Activated CD4-positive, alpha-beta T cell treated with anti-CD3 and anti-CD28 coated beads, Interleukin-2, amount 10 ng/mL, durations not matched to agents 7 days and 5 days (primary cell): ENCODE measurements at regions not wholly inside any gene's neighbourhood (a gene's known extent, or its start where the extent isn't known, plus 50 kb on each side); places are given as distances from the start of the nearest gene placed in this dataset.

ENCODE experiments used
- CTCF ChIA-PET: fragments of 350-600 bp; sonication (Branson Sonifier 250); formaldehyde crosslinking; loops from one replicate; lab custom pipeline; 2021; ENCODE audit warnings: antibody characterized with exemption; lab: Charles Lee
- POLR2A ChIA-PET: fragments of 350-600 bp; sonication (Branson Sonifier 250); formaldehyde crosslinking; loops from one replicate; lab custom pipeline; 2021; ENCODE audit warnings: antibody characterized with exemption; lab: Charles Lee
- DNase-seq: peaks from one replicate; pipeline ENCODE4 v3.0.0-alpha.2; 2020
- H3K27ac Mint-ChIP-seq: one replicate; pipeline ENCODE4 v1.8.0; 2021; ENCODE audit warnings: mild to moderate bottlenecking, moderate library complexity, mixed read lengths
- H3K27me3 Mint-ChIP-seq: one replicate; pipeline ENCODE4 v1.8.0; 2021; ENCODE audit warnings: mixed read lengths
- H3K36me3 Mint-ChIP-seq: one replicate; pipeline ENCODE4 v1.8.0; 2021; ENCODE audit warnings: low read depth, mixed read lengths
- H3K4me1 Mint-ChIP-seq: one replicate; pipeline ENCODE4 v1.8.0; 2021; ENCODE audit warnings: mixed read lengths
- H3K4me3 Mint-ChIP-seq: one replicate; pipeline ENCODE4 v1.8.0; 2021; ENCODE audit warnings: mild to moderate bottlenecking, moderate library complexity, mixed read lengths
- H3K9me3 Mint-ChIP-seq: one replicate; pipeline ENCODE4 v1.8.0; 2021; ENCODE audit warnings: mixed read lengths

DNA sequence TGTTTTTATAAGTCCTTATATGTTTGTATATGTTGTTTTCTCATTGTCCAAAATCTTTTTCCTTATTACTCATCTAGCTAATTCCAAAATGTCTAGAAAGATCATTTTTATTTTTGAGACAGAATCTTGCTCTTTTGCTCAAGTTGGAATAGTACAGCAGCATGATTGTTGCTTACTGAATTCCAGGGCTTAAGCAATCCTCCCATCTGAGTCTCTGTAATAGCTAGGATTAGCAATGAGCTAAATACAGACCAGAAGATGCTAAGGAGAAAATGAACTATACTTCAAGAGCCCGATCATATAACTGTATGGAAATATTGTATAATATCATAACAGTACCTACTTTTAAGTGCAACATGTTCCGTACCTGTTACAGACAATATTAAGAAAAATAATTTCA lies 1027.0 kb downstream of the STIM2 start:
- ChIA-PET CTCF (no interaction called here), POLR2A (no interaction called here)
- no peak for DNase-seq
- H3K27me3 Mint-ChIP-seq = no peaks in the 10 kb centered on the region
- H3K4me3 Mint-ChIP-seq = no peak overlapping the region
- no peaks in the 10 kb centered on the region for H3K36me3 Mint-ChIP-seq
- no peaks in the 10 kb centered on the region for H3K4me1 Mint-ChIP-seq
- no peak overlapping the region for H3K27ac Mint-ChIP-seq
- peaks cover 5% of the 10 kb centered on the region for H3K9me3 Mint-ChIP-seq

DNA sequence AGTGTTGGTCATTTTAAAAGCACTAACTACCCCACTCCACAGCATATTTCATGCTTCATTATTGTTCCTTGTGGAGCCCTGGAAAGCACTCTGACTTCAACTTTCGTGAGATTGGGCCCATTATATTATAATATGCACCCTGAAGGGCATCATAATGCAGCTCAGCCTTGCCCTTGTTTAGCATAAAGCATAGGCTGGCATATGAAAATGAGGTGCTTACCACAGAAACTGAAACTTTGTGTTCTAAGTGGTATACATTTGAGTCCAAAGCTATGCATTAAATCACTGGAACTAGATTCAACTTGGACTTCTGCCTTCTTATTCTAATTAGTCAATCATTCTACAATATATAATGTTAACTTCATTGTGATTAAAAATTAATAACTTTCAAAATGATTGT lies 1027.9 kb downstream of the STIM2 start:
- peaks cover 5% of the 10 kb centered on the region for H3K9me3 Mint-ChIP-seq
- no peaks in the 10 kb centered on the region for H3K36me3 Mint-ChIP-seq
- CTCF ChIA-PET = no interaction called here
- H3K27me3 Mint-ChIP-seq = no peaks in the 10 kb centered on the region
- POLR2A ChIA-PET = no interaction called here
- H3K4me1 Mint-ChIP-seq = no peaks in the 10 kb centered on the region
- H3K4me3 Mint-ChIP-seq = no peak overlapping the region
- DNase-seq = no peak
- H3K27ac Mint-ChIP-seq = no peak overlapping the region

DNA sequence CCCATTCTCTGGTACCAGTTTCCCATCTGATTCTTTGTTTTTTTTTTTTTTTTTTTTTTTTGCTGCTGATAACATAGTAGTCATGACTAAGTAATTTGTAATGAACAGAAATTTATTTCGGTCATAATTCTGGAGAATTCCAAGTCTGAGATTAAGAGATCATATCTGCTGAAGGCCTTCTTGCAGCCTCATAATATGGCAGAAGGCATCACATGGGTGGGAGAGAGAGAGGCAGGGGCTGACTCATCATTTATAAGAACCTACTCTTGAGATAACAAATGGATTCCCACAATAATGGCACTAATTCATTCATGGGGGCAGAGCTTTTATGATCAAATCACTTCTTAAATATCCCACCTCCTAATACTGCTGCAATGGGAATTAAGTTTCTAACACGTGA lies 1034.3 kb downstream of the STIM2 start:
- no peaks in the 10 kb centered on the region for H3K36me3 Mint-ChIP-seq
- no peak overlapping the region for H3K4me3 Mint-ChIP-seq
- no peaks in the 10 kb centered on the region for H3K27me3 Mint-ChIP-seq
- no peak for DNase-seq
- H3K27ac Mint-ChIP-seq = no peak overlapping the region
- ChIA-PET CTCF (no interaction called here), POLR2A (no interaction called here)
- peaks cover 9% of the 10 kb centered on the region for H3K9me3 Mint-ChIP-seq
- H3K4me1 Mint-ChIP-seq = no peaks in the 10 kb centered on the region

DNA sequence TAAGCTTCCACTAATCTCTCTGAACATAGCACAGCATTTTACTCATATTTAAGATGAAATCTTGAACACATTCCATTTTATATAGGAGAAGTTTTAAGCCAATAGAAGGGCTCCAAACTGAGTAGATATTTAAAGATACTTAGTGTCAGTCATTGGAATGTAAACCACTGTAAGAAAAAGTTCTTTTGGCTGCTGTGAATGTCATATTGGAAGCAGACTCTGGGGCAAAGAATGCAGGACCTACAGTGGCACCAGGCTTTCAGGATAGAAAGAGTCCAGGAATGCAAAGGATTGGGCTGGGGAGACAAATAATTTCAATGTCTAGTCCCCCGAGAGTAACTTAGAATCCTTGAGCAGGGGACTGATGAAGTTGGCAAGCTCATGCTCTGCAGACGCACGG lies 1047.7 kb downstream of the STIM2 start:
- POLR2A ChIA-PET = no interaction called here
- no peak overlapping the region for H3K4me3 Mint-ChIP-seq

DNA sequence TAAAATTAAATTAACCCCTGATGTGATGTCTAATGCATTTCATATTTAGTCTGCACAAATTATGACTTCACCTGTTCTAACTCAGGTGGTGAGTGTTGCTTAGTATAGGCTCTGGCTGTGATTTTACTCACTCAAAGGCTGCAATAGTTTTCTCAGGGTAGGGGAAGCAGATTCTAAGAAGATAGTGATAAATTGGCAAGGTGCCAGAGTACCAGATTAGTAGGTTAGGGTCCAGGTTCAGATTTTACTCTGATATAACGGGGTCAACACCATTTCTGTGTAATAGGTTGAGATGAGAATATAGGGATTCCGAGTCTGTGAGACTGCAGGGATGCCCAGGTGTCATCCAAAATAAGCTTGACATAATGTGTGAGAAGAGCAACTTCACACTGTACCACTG lies 1049.6 kb downstream of the STIM2 start:
- Mint-ChIP-seq H3K27ac (no peak overlapping the region), H3K27me3 (no peaks in the 10 kb centered on the region), H3K36me3 (no peaks in the 10 kb centered on the region), H3K4me3 (no peak overlapping the region), H3K9me3 (peaks cover 3% of the 10 kb centered on the region), H3K4me1 (no peaks in the 10 kb centered on the region)
- ChIA-PET POLR2A (no interaction called here), CTCF (no interaction called here)
- no peak for DNase-seq

More for the DNA sequence above, 1047.7 kb downstream of the STIM2 start:
- no peaks in the 10 kb centered on the region for H3K9me3 Mint-ChIP-seq
- CTCF ChIA-PET = interaction anchor here (0.6 kb wide), 1 partner anchor 274 kb away, joined by 4 read pairs; no protein-coding TSS in a partner anchor
- DNase-seq = no peak
- no peak overlapping the region for H3K27ac Mint-ChIP-seq
- H3K27me3 Mint-ChIP-seq = no peaks in the 10 kb centered on the region
- no peaks in the 10 kb centered on the region for H3K36me3 Mint-ChIP-seq
- H3K4me1 Mint-ChIP-seq = no peaks in the 10 kb centered on the region

DNA sequence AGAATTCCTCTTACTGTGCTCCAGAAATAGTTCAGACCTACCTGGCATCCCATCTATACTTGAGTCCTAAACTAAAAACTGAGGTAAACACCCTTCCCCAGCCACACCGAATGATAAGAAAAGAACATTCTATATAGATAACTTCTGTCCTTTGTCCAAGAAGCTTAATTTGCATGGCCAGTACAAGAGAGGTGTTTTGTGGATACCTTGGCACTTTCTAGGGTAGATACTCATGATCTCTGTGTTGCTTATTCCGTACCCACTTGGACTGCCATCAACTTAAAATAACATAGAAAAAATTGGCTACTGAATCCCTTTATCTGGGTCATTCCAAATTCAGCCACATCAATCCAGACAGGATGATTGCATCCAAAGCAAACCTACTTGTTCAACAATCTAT lies 1050.4 kb downstream of the STIM2 start:
- no peak overlapping the region for H3K4me3 Mint-ChIP-seq
- no peaks in the 10 kb centered on the region for H3K36me3 Mint-ChIP-seq
- CTCF ChIA-PET = no interaction called here
- H3K27me3 Mint-ChIP-seq = no peaks in the 10 kb centered on the region
- POLR2A ChIA-PET = no interaction called here
- no peak overlapping the region for H3K27ac Mint-ChIP-seq
- DNase-seq = no peak
- no peaks in the 10 kb centered on the region for H3K4me1 Mint-ChIP-seq
- peaks cover 3% of the 10 kb centered on the region for H3K9me3 Mint-ChIP-seq

DNA sequence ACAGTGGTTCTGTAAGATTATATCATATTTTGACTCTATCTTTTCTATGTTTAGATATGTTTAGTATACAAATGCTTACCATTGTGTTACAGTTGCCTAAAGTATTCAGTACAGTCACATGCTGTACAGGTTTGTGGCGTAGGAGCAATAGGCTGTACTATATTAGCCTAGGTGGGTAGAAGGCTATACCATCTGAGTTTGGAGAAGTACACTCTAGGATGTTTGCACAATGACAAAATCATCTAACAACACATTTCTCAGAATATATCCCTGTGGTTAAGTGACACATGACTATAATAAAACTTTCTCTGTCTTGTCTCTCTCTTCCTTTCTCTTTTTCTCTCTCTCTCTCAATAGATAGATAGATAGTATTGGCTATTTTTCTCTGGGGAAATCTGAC lies 1053.1 kb downstream of the STIM2 start:
- H3K36me3 Mint-ChIP-seq = no peaks in the 10 kb centered on the region
- DNase-seq = no peak
- CTCF ChIA-PET = no interaction called here

DNA sequence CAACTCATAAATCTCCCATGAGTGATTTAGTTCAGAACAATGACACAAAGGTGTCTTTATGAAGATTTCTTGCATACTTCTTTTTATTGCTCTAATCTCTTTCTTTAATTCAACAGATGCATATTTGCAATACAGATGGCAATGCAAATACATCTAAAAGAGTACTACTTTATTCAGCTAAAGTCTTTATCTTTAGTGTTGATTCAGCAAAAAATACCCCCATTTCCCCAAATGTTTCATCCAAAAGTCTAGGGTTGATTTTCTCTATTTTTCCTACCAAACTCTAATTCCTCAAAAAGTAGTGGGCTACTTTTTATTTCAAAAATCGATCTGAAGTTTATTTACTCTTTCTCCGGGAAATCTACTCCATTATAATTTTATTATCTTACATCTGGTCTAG lies 1055.2 kb downstream of the STIM2 start:
- POLR2A ChIA-PET = no interaction called here
- H3K27me3 Mint-ChIP-seq = no peaks in the 10 kb centered on the region
- no peak overlapping the region for H3K4me3 Mint-ChIP-seq
- CTCF ChIA-PET = no interaction called here
- no peak for DNase-seq
- no peaks in the 10 kb centered on the region for H3K36me3 Mint-ChIP-seq
- no peaks in the 10 kb centered on the region for H3K4me1 Mint-ChIP-seq
- H3K9me3 Mint-ChIP-seq = peaks cover 3% of the 10 kb centered on the region
- H3K27ac Mint-ChIP-seq = no peak overlapping the region

More for the DNA sequence above, 1053.1 kb downstream of the STIM2 start:
- POLR2A ChIA-PET = no interaction called here
- H3K27me3 Mint-ChIP-seq = no peaks in the 10 kb centered on the region
- no peaks in the 10 kb centered on the region for H3K4me1 Mint-ChIP-seq
- no peak overlapping the region for H3K4me3 Mint-ChIP-seq
- no peak overlapping the region for H3K27ac Mint-ChIP-seq
- peaks cover 3% of the 10 kb centered on the region for H3K9me3 Mint-ChIP-seq

DNA sequence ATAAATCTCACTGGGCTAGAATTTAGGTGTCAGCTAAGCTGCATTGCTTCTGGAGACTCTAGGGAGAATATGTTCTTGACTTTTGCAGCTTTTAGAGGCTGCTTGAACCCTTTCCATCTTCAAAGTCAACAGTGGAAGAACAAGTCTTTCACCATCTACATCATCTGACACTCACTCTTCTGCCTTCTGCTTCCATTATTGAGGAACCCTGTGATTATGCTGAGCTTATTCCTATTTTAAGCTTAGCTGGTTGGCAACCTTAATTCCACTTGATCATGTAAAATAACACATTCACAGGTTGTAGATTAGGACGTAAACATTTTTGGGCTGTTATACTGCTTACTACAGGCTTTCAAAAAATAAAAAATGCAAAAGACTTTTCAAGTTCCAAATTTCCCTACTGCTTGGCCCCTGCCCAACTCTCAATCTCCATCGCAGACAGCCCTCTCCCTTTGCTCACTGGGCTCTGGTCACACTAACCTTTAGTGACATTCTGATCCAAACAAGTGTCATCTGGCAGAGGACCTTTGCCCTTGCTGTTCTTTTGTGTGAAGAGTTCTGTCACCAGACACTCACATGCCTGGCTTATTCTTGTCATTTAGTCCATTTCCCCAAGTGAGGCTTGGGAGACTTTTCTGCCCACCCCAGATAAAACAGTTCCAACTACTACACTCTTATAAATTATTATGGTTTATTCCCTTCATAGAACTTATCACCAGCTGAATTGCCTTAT lies 1056.0 kb downstream of the STIM2 start:
- H3K4me1 Mint-ChIP-seq = no peaks in the 10 kb centered on the region
- H3K36me3 Mint-ChIP-seq = no peaks in the 10 kb centered on the region
- no peak overlapping the region for H3K4me3 Mint-ChIP-seq
- POLR2A ChIA-PET = no interaction called here
- CTCF ChIA-PET = no interaction called here
- H3K27ac Mint-ChIP-seq = no peak overlapping the region
- peaks cover 3% of the 10 kb centered on the region for H3K9me3 Mint-ChIP-seq
- no peaks in the 10 kb centered on the region for H3K27me3 Mint-ChIP-seq
- DNase-seq = no peak

DNA sequence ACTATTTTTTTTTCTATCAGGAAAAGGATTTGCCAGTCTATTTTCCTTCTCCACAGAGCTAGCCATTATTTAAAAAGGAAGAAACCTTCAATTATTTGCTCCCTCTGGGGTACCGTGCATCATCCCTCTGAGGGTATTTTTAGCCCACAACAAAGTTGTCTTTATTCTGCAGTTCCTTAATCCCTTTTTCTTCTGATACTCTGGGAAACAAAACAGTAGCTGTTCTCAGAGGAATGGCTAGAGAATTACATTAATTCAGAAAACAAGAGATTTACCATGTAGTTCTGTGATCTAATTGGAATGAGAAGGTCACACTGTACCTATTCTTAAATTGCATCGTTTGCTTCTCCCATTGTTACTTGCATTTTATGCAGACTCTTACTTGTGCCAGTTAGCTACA lies 1056.7 kb downstream of the STIM2 start:
- ChIA-PET POLR2A (no interaction called here), CTCF (no interaction called here)
- no peak for DNase-seq

DNA sequence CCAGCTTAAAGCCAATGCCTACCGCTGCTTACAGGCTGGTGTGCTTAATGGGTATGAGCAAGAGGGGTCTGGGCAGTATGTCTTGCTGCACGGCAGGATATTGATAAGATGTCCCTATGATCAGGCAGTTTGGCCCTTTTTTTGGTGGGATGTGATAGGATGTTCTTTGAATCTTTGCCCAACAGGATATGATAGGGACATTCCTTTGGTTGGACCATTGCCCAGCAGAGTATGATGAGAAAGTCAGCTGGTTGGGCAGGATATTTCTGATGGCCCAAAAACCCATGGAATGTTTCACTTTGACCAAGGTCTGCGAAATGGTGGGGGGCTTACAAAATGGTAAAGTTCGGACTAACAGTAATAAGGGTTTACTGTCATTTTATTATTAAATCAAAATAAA lies 1060.6 kb downstream of the STIM2 start:
- no peaks in the 10 kb centered on the region for H3K36me3 Mint-ChIP-seq
- ChIA-PET POLR2A (no interaction called here), CTCF (no interaction called here)
- no peaks in the 10 kb centered on the region for H3K27me3 Mint-ChIP-seq
- no peaks in the 10 kb centered on the region for H3K4me1 Mint-ChIP-seq
- no peaks in the 10 kb centered on the region for H3K9me3 Mint-ChIP-seq
- H3K27ac Mint-ChIP-seq = no peak overlapping the region
- no peak for DNase-seq
- no peak overlapping the region for H3K4me3 Mint-ChIP-seq

More for the DNA sequence above, 1056.7 kb downstream of the STIM2 start:
- Mint-ChIP-seq H3K9me3 (peaks cover 3% of the 10 kb centered on the region), H3K36me3 (no peaks in the 10 kb centered on the region), H3K27ac (no peak overlapping the region), H3K4me1 (no peaks in the 10 kb centered on the region), H3K4me3 (no peak overlapping the region), H3K27me3 (no peaks in the 10 kb centered on the region)

DNA sequence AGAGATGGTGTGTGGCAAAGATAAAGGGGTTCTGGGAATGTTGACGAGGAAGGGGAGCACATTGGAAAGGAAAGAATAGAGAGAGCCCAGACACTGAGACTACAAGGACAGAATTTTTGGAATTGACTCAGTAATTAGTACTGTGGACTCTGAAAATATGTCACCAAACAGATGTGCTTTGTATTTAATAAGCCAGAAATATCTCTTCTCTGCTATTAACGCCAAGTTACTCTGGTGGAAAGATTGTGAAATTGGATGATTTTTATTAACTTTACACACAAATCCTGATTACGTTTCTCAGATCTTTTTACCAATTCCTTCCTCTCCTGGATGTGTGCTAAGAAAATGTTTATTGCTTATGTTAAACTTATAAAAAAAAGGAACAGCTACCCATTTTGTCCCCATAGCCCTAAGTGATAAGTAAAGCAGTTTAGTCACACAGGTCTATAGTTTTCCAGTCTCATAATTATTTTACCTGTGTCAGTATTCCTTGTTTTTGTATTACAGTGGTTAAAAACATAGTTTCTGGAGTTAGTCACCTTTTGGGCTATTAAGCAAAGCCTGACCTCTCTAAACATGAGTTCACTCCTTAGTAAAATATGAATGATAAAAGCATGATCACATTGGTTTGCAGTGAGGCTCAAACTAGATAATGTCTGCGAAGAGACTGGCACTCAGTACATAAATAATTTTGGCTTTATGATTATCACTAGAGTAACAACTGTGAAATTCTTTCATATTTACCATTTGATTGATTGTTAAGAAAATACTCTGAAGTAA lies 1068.3 kb downstream of the STIM2 start:
- H3K27ac Mint-ChIP-seq = no peak overlapping the region
- H3K4me3 Mint-ChIP-seq = no peak overlapping the region
- no peaks in the 10 kb centered on the region for H3K36me3 Mint-ChIP-seq
- DNase-seq = no peak
- H3K4me1 Mint-ChIP-seq = no peaks in the 10 kb centered on the region
- ChIA-PET POLR2A (no interaction called here), CTCF (no interaction called here)
- no peaks in the 10 kb centered on the region for H3K9me3 Mint-ChIP-seq
- H3K27me3 Mint-ChIP-seq = no peaks in the 10 kb centered on the region

DNA sequence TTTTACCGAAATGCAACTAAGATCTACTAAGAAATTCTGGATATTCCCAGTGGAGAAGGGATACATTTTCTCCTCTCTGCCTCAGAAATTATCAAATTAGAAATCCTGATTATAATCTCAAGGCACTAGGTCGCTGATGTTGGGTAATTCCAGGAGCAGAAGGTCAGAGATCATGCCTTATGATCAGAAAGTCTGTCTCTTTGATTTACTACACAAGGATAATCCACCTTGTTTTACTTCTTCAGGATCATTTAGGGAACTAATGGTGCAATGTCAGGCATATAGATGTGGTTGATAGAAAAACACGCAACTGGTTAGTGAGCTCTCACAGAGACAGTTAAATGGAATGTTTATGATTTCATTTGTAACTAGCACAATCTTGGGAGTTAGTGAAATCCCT lies 1069.7 kb downstream of the STIM2 start:
- no peaks in the 10 kb centered on the region for H3K36me3 Mint-ChIP-seq
- H3K9me3 Mint-ChIP-seq = no peaks in the 10 kb centered on the region
- POLR2A ChIA-PET = no interaction called here
- CTCF ChIA-PET = no interaction called here
- no peaks in the 10 kb centered on the region for H3K4me1 Mint-ChIP-seq
- H3K27ac Mint-ChIP-seq = no peak overlapping the region
- H3K27me3 Mint-ChIP-seq = no peaks in the 10 kb centered on the region
- no peak overlapping the region for H3K4me3 Mint-ChIP-seq
- no peak for DNase-seq
